ENCODE measurements at regions not wholly inside any gene's neighbourhood (a gene's known extent, or its start where the extent isn't known, plus 50 kb on each side); places are given as distances from the start of the nearest gene placed in this dataset.
A peak's percentile ranks its signal among the peaks of the same experiment; 100 is the strongest.

DNA sequence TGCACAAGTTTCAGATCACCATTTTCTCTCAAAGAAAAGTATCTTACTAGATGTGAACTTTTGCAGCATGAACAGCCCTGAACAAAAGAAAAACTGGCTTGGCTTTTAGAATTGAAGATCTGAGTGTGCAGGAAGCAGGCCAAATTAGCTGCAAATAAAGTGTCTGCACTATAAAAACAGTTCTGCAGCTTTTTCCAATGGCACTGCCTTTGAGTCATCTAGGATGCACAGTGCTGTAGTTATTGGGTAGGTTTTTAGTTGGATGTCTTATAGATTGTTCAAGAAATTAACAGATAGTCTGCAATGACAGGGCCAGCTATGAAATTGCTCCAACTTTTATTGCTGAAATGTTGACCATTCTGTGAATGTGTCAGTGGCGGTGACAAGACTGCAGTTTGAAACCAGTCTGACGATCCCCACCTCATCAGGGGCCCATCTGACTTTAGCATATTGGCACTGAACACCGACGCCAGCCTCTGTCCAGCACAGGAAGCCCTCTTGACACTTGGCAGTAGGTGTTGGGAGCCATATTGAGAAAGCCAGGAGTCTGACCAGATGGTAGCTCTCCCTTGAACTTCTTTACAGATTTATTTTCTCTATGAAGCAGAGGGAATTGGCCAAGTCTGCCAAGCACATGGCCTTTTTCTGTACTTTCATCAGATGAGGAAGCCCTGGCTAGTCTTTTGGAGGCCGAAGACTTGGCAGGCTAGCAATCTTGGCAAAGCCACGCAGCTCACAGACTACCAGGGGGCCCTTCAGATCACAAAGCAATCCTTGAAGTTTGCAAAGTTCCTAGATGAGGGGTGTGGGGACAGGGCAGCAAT is 490.6 kb downstream of the NEBL start:
- no peak overlapping the region for H2BK120ac ChIP-seq (ENCODE audit: low read depth, low read length)
- no peaks in the 10 kb centered on the region for H3K36me3 ChIP-seq (replicated peaks in 1 of 2; ENCODE audit: control insufficient read depth in 2 of 2, insufficient read depth in 2 of 2, low read length in 2 of 2)
- no peak overlapping the region for H3K18ac ChIP-seq (ENCODE audit: low read length)
- no peak overlapping the region for H3K9ac ChIP-seq (ENCODE audit: low read depth, low read length, poor library complexity)
- H3K4ac ChIP-seq (ENCODE audit: low read length): no peak overlapping the region
- no peaks in the 10 kb centered on the region for H3K9me3 ChIP-seq (replicated peaks in 1 of 2; ENCODE audit: control insufficient read depth in 2 of 2, insufficient read depth in 1 of 2, low read depth in 1 of 2, low read length in 2 of 2)
- H2BK15ac ChIP-seq (ENCODE audit: low read length): no peak overlapping the region
- H4K8ac ChIP-seq (ENCODE audit: low read depth, low read length): no peak overlapping the region
- H3K4me3 ChIP-seq (ENCODE audit: low read length in 2 of 2): no peak overlapping the region
- H3K79me1 ChIP-seq (ENCODE audit: low read depth, low read length): no peaks in the 10 kb centered on the region
- H3K27ac ChIP-seq (replicated peaks; ENCODE audit: low read length): no peak overlapping the region
- no peak overlapping the region for H3K14ac ChIP-seq (ENCODE audit: low read length)
- H4K91ac ChIP-seq (ENCODE audit: low read depth, low read length, poor library complexity): no peak overlapping the region
- no peak for DNase-seq (ENCODE audit: low spot score)
- peak overlapping the region; percentile 28 for H2AFZ ChIP-seq (ENCODE audit: low read length)
- no peak overlapping the region for H3K4me2 ChIP-seq (ENCODE audit: insufficient read depth, low read length, poor library complexity, severe bottlenecking)
- H3K4me1 ChIP-seq (ENCODE audit: control insufficient read depth in 2 of 2, insufficient read depth in 1 of 2, low read depth in 1 of 2, low read length in 2 of 2): peaks cover 0 to 3% of the 10 kb centered on the region in 2 donors
- H2BK5ac ChIP-seq (ENCODE audit: low read length): no peak overlapping the region
- H2BK12ac ChIP-seq (ENCODE audit: low read length): no peak overlapping the region
- no CpG with 5 or more reads among the region's 6 CpGs for WGBS, 2 donors (ENCODE audit: extremely low coverage in 2 of 2, insufficient read length in 2 of 2, insufficient replicate concordance in 1 of 2)
- H3K23ac ChIP-seq (ENCODE audit: low read depth, low read length, poor library complexity): no peak overlapping the region
- H3K27me3 ChIP-seq (ENCODE audit: control insufficient read depth in 3 of 3, insufficient read depth in 3 of 3, low read depth in 1 of 3, low read length in 3 of 3): no peaks in the 10 kb centered on the region
- no peak overlapping the region for H2AK5ac ChIP-seq (ENCODE audit: low read depth, low read length)

DNA sequence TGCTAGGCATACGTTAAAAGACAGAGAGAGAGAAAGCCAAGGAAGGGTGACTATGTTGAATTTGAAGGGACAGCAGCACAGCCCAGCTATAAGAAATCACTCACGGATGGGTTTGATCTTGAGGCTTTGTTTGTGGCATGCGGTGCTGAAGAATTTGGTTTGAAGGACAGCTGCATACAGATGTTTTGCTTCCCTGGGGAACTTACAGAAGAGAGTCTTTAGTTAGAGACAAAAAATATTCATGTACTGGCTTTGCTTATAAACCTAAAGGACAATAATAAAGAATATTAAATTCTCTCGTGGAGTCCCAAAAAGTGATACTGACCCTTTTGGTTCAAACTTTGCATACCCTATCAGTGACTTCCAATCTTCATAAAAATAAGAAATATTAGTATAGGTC is 491.4 kb downstream of the NEBL start:
- H3K4me1 ChIP-seq (ENCODE audit: control insufficient read depth in 2 of 2, insufficient read depth in 1 of 2, low read depth in 1 of 2, low read length in 2 of 2): peaks cover 0 to 3% of the 10 kb centered on the region in 2 donors
- H3K4me3 ChIP-seq (ENCODE audit: low read length in 2 of 2): no peak overlapping the region
- DNase-seq (ENCODE audit: low spot score): no peak
- H2BK15ac ChIP-seq (ENCODE audit: low read length): no peak overlapping the region
- H2BK120ac ChIP-seq (ENCODE audit: low read depth, low read length): no peak overlapping the region
- no peak overlapping the region for H3K4ac ChIP-seq (ENCODE audit: low read length)
- no peaks in the 10 kb centered on the region for H3K79me1 ChIP-seq (ENCODE audit: low read depth, low read length)
- H3K9me3 ChIP-seq (replicated peaks in 1 of 2; ENCODE audit: control insufficient read depth in 2 of 2, insufficient read depth in 1 of 2, low read depth in 1 of 2, low read length in 2 of 2): no peaks in the 10 kb centered on the region
- no peak overlapping the region for H2AK5ac ChIP-seq (ENCODE audit: low read depth, low read length)
- no peak overlapping the region for H3K18ac ChIP-seq (ENCODE audit: low read length)
- no CpG with 5 or more reads among the region's 4 CpGs for WGBS, 2 donors (ENCODE audit: extremely low coverage in 2 of 2, insufficient read length in 2 of 2, insufficient replicate concordance in 1 of 2)
- H3K27ac ChIP-seq (replicated peaks; ENCODE audit: low read length): no peak overlapping the region
- no peaks in the 10 kb centered on the region for H3K36me3 ChIP-seq (replicated peaks in 1 of 2; ENCODE audit: control insufficient read depth in 2 of 2, insufficient read depth in 2 of 2, low read length in 2 of 2)
- H4K91ac ChIP-seq (ENCODE audit: low read depth, low read length, poor library complexity): no peak overlapping the region
- H3K27me3 ChIP-seq (ENCODE audit: control insufficient read depth in 3 of 3, insufficient read depth in 3 of 3, low read depth in 1 of 3, low read length in 3 of 3): no peaks in the 10 kb centered on the region
- no peak overlapping the region for H2BK12ac ChIP-seq (ENCODE audit: low read length)
- H2BK5ac ChIP-seq (ENCODE audit: low read length): no peak overlapping the region
- H2AFZ ChIP-seq (ENCODE audit: low read length): no peak overlapping the region
- no peak overlapping the region for H3K14ac ChIP-seq (ENCODE audit: low read length)
- no peak overlapping the region for H4K8ac ChIP-seq (ENCODE audit: low read depth, low read length)
- no peak overlapping the region for H3K9ac ChIP-seq (ENCODE audit: low read depth, low read length, poor library complexity)
- H3K4me2 ChIP-seq (ENCODE audit: insufficient read depth, low read length, poor library complexity, severe bottlenecking): no peak overlapping the region
- no peak overlapping the region for H3K23ac ChIP-seq (ENCODE audit: low read depth, low read length, poor library complexity)

GRCh38 chr10:20405050-20405449 is 492.1 kb downstream of the NEBL start:
- Histone ChIP-seq H3K4me2 (ENCODE audit: insufficient read depth, low read length, poor library complexity, severe bottlenecking) (no peak overlapping the region), H3K18ac (ENCODE audit: low read length) (no peak overlapping the region), H3K27ac (replicated peaks; ENCODE audit: low read length) (no peak overlapping the region), H3K36me3 (replicated peaks in 1 of 2; ENCODE audit: control insufficient read depth in 2 of 2, insufficient read depth in 2 of 2, low read length in 2 of 2) (no peaks in the 10 kb centered on the region), H2BK5ac (ENCODE audit: low read length) (no peak overlapping the region), H3K4ac (ENCODE audit: low read length) (no peak overlapping the region), H4K91ac (ENCODE audit: low read depth, low read length, poor library complexity) (no peak overlapping the region), H2AK5ac (ENCODE audit: low read depth, low read length) (no peak overlapping the region), H3K27me3 (ENCODE audit: control insufficient read depth in 3 of 3, insufficient read depth in 3 of 3, low read depth in 1 of 3, low read length in 3 of 3) (no peaks in the 10 kb centered on the region), H3K9me3 (replicated peaks in 1 of 2; ENCODE audit: control insufficient read depth in 2 of 2, insufficient read depth in 1 of 2, low read depth in 1 of 2, low read length in 2 of 2) (no peaks in the 10 kb centered on the region), H2BK120ac (ENCODE audit: low read depth, low read length) (no peak overlapping the region), H3K79me1 (ENCODE audit: low read depth, low read length) (no peaks in the 10 kb centered on the region), H3K4me1 (ENCODE audit: control insufficient read depth in 2 of 2, insufficient read depth in 1 of 2, low read depth in 1 of 2, low read length in 2 of 2) (peaks cover 0 to 3% of the 10 kb centered on the region in 2 donors), H3K4me3 (ENCODE audit: low read length in 2 of 2) (no peak overlapping the region), H2BK12ac (ENCODE audit: low read length) (no peak overlapping the region), H3K14ac (ENCODE audit: low read length) (no peak overlapping the region), H3K23ac (ENCODE audit: low read depth, low read length, poor library complexity) (no peak overlapping the region), H4K8ac (ENCODE audit: low read depth, low read length) (no peak overlapping the region), H2AFZ (ENCODE audit: low read length) (no peak overlapping the region), H2BK15ac (ENCODE audit: low read length) (no peak overlapping the region), H3K9ac (ENCODE audit: low read depth, low read length, poor library complexity) (no peak overlapping the region)
- WGBS, 2 donors (ENCODE audit: extremely low coverage in 2 of 2, insufficient read length in 2 of 2, insufficient replicate concordance in 1 of 2): no CpG with 5 or more reads among the region's 2 CpGs
- no peak for DNase-seq (ENCODE audit: low spot score)

DNA sequence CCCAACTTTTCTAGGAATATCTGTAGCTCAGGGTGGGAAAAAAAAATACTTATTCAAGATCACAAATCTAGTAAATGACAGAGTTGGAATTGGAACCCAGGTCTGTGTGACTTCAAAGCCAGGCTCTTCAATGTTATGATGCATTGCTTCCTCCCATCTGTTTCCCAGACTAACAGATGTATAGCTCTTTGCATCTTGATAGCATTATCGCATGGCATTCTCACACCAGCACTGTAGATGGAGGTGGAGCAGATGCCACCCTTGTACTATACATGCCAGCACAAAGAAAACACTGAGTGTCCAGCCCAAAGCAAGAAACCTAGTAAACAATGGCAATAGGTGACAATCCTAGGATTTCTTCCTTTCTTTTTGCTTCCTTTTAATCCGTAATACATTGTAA is 497.3 kb downstream of the NEBL start:
- H3K4me3 ChIP-seq (ENCODE audit: low read length in 2 of 2): no peak overlapping the region
- no peak overlapping the region for H4K8ac ChIP-seq (ENCODE audit: low read depth, low read length)
- peak overlapping the region; percentile 0 for H2AFZ ChIP-seq (ENCODE audit: low read length)
- H3K18ac ChIP-seq (ENCODE audit: low read length): no peak overlapping the region
- H3K79me1 ChIP-seq (ENCODE audit: low read depth, low read length): no peaks in the 10 kb centered on the region
- H3K36me3 ChIP-seq (replicated peaks in 1 of 2; ENCODE audit: control insufficient read depth in 2 of 2, insufficient read depth in 2 of 2, low read length in 2 of 2): no peaks in the 10 kb centered on the region
- no peak overlapping the region for H3K27ac ChIP-seq (replicated peaks; ENCODE audit: low read length)
- H2BK12ac ChIP-seq (ENCODE audit: low read length): no peak overlapping the region
- H3K4me2 ChIP-seq (ENCODE audit: insufficient read depth, low read length, poor library complexity, severe bottlenecking): no peak overlapping the region
- no peak overlapping the region for H3K14ac ChIP-seq (ENCODE audit: low read length)
- H3K27me3 ChIP-seq (ENCODE audit: control insufficient read depth in 3 of 3, insufficient read depth in 3 of 3, low read depth in 1 of 3, low read length in 3 of 3): no peaks in the 10 kb centered on the region
- WGBS, 2 donors (ENCODE audit: extremely low coverage in 2 of 2, insufficient read length in 2 of 2, insufficient replicate concordance in 1 of 2): no CpG with 5 or more reads among the region's 2 CpGs
- no peak overlapping the region for H3K9ac ChIP-seq (ENCODE audit: low read depth, low read length, poor library complexity)
- H4K91ac ChIP-seq (ENCODE audit: low read depth, low read length, poor library complexity): no peak overlapping the region
- no peaks in the 10 kb centered on the region for H3K9me3 ChIP-seq (replicated peaks in 1 of 2; ENCODE audit: control insufficient read depth in 2 of 2, insufficient read depth in 1 of 2, low read depth in 1 of 2, low read length in 2 of 2)
- no peak overlapping the region for H2AK5ac ChIP-seq (ENCODE audit: low read depth, low read length)
- H3K4ac ChIP-seq (ENCODE audit: low read length): no peak overlapping the region
- peaks cover 0 to 3% of the 10 kb centered on the region in 2 donors for H3K4me1 ChIP-seq (ENCODE audit: control insufficient read depth in 2 of 2, insufficient read depth in 1 of 2, low read depth in 1 of 2, low read length in 2 of 2)
- H2BK15ac ChIP-seq (ENCODE audit: low read length): no peak overlapping the region
- H3K23ac ChIP-seq (ENCODE audit: low read depth, low read length, poor library complexity): no peak overlapping the region
- no peak for DNase-seq (ENCODE audit: low spot score)
- no peak overlapping the region for H2BK120ac ChIP-seq (ENCODE audit: low read depth, low read length)
- H2BK5ac ChIP-seq (ENCODE audit: low read length): no peak overlapping the region

All from neuronal stem cell (in vitro differentiated cells).